Hepatocyte (in vitro differentiated cells): ENCODE measurements at regions not wholly inside any gene's neighbourhood (a gene's known extent, or its start where the extent isn't known, plus 50 kb on each side); places are given as distances from the start of the nearest gene placed in this dataset.

Experiments
- EZH2 ChIP-seq: fragments of 200-600 bp; sonication (generic); IDR thresholded peaks from 2 replicates; pipeline ENCODE4 v1.6.1; 2016; ENCODE audit warnings: antibody characterized with exemption, mild to moderate bottlenecking, borderline replicate concordance
- TF ChIP-seq, protein P1 (sequence below): fragments of 200-600 bp; sonication (generic); IDR thresholded peaks from 2 replicates; pipeline ENCODE4 v1.5.1; 2016; ENCODE audit warnings: antibody characterized with exemption, mild to moderate bottlenecking; ENCODE audit not compliant: poor library complexity

DNA sequence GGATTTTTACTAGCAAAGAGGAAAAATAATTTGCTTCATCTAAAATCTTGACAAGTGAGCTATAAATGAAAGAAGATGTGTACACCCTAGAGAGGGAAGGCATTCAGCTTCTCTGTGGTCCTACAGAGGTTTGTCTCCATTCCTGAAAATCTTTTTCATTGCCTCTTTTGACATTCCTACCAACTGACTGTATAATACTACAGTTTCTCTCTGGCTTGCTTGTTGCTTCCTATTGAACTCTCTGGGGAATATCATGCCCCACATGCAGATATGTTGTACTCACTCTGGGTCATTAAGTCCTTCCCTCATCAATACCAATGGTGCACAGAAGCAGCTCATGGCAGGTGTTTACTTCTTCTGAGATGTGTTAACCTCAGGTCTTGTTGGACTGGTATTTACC is 371.2 kb upstream of the PLXNA2 start:
- TF ChIP-seq, protein P1, sequence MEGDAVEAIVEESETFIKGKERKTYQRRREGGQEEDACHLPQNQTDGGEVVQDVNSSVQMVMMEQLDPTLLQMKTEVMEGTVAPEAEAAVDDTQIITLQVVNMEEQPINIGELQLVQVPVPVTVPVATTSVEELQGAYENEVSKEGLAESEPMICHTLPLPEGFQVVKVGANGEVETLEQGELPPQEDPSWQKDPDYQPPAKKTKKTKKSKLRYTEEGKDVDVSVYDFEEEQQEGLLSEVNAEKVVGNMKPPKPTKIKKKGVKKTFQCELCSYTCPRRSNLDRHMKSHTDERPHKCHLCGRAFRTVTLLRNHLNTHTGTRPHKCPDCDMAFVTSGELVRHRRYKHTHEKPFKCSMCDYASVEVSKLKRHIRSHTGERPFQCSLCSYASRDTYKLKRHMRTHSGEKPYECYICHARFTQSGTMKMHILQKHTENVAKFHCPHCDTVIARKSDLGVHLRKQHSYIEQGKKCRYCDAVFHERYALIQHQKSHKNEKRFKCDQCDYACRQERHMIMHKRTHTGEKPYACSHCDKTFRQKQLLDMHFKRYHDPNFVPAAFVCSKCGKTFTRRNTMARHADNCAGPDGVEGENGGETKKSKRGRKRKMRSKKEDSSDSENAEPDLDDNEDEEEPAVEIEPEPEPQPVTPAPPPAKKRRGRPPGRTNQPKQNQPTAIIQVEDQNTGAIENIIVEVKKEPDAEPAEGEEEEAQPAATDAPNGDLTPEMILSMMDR, result no peak
- TF ChIP-seq EZH2, result no peak
